ENCODE measurements at regions not wholly inside any gene's neighbourhood (a gene's known extent, or its start where the extent isn't known, plus 50 kb on each side); places are given as distances from the start of the nearest gene placed in this dataset.

- DNase-seq (ENCODE audit: low spot score in 2 of 2), result no peak
- no peak overlapping the region for H3K4me3 ChIP-seq
- H3K27me3 ChIP-seq, result no peaks in the 10 kb centered on the region
- H3K36me3 ChIP-seq, result no peaks in the 10 kb centered on the region
- H3K4me1 ChIP-seq, result no peaks in the 10 kb centered on the region
- no peaks in the 10 kb centered on the region for H3K9me3 ChIP-seq
- TF ChIP-seq, protein P1, sequence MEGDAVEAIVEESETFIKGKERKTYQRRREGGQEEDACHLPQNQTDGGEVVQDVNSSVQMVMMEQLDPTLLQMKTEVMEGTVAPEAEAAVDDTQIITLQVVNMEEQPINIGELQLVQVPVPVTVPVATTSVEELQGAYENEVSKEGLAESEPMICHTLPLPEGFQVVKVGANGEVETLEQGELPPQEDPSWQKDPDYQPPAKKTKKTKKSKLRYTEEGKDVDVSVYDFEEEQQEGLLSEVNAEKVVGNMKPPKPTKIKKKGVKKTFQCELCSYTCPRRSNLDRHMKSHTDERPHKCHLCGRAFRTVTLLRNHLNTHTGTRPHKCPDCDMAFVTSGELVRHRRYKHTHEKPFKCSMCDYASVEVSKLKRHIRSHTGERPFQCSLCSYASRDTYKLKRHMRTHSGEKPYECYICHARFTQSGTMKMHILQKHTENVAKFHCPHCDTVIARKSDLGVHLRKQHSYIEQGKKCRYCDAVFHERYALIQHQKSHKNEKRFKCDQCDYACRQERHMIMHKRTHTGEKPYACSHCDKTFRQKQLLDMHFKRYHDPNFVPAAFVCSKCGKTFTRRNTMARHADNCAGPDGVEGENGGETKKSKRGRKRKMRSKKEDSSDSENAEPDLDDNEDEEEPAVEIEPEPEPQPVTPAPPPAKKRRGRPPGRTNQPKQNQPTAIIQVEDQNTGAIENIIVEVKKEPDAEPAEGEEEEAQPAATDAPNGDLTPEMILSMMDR (IDR thresholded peaks at IDR 0.05), result no peak
- TF ChIP-seq POLR2A (IDR thresholded peaks at IDR 0.05), result no peak
- TF ChIP-seq POLR2AphosphoS5 (IDR thresholded peaks at IDR 0.05), result no peak
- intact Hi-C loops (cut with DNase I; ENCODE audit: low total_unique reads), result no loop called here
- H3K27ac ChIP-seq, result no peak overlapping the region
Observed at GRCh38 chr12:40473962-40474361, 218.3 kb upstream of the CNTN1 start.

DNA sequence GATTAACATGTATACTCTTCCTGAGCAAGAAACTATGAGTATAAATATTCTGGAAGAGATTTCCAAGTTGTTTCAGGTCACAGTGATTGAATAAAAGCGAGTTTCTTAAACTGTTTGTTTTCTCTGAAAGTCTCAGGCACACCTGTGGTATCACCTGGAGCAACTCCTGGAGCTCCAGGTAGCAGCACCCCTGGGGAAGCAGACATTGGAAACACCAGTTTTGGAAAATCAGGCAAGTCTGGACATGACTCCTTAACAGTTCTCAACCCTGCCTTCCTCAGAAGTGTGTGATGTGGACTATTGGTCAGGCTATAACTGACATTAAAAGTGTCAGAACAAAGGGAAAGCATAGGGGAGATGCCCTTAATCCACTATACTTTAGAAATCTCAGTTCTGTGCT, 217.6 kb upstream of the CNTN1 start:
- H3K4me1 ChIP-seq, result no peaks in the 10 kb centered on the region
- no peak overlapping the region for H3K4me3 ChIP-seq
- H3K27me3 ChIP-seq, result no peaks in the 10 kb centered on the region
- TF ChIP-seq, protein P1 (IDR thresholded peaks at IDR 0.05), result no peak
- no peak for TF ChIP-seq POLR2AphosphoS5 (IDR thresholded peaks at IDR 0.05)
- no peak for TF ChIP-seq POLR2A (IDR thresholded peaks at IDR 0.05)
- intact Hi-C loops (cut with DNase I; ENCODE audit: low total_unique reads), result no loop called here
- H3K27ac ChIP-seq, result no peak overlapping the region
- H3K36me3 ChIP-seq, result no peaks in the 10 kb centered on the region
- no peak for DNase-seq (ENCODE audit: low spot score in 2 of 2)
- H3K9me3 ChIP-seq, result no peaks in the 10 kb centered on the region

DNA sequence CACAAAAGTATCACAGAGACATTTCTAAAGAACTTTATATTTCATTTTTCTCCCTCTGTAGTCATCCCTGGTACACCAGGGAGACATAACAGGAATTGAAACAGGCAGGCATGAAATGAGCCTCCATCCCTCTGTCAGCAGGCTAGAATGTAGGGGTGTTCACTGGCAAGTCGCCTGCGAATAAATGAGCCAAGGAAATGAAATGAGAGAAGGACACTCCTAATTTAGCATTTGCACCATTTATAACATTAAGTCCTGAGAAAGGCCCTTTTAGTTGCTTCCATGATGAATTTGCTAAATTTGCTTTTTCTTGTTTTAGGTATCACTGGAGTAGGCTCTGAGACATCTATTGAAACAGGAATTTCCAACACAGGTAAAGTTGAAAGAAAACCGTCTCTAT, 192.4 kb upstream of the CNTN1 start:
- no peak for DNase-seq (ENCODE audit: low spot score in 2 of 2)
- no peaks in the 10 kb centered on the region for H3K27me3 ChIP-seq
- TF ChIP-seq, protein P1 (IDR thresholded peaks at IDR 0.05), result no peak
- no peak for TF ChIP-seq POLR2AphosphoS5 (IDR thresholded peaks at IDR 0.05)
- no peak for TF ChIP-seq POLR2A (IDR thresholded peaks at IDR 0.05)
- H3K9me3 ChIP-seq, result no peaks in the 10 kb centered on the region
- no peaks in the 10 kb centered on the region for H3K4me1 ChIP-seq
- no peak overlapping the region for H3K27ac ChIP-seq
- no peaks in the 10 kb centered on the region for H3K36me3 ChIP-seq
- H3K4me3 ChIP-seq, result no peak overlapping the region
- intact Hi-C loops (cut with DNase I; ENCODE audit: low total_unique reads), result no loop called here

- H3K27me3 ChIP-seq, result no peaks in the 10 kb centered on the region
- no peaks in the 10 kb centered on the region for H3K36me3 ChIP-seq
- TF ChIP-seq, protein P1 (IDR thresholded peaks at IDR 0.05), result no peak
- TF ChIP-seq POLR2AphosphoS5 (IDR thresholded peaks at IDR 0.05) (no peak), POLR2A (IDR thresholded peaks at IDR 0.05) (no peak)
- DNase-seq (ENCODE audit: low spot score in 2 of 2), result no peak
- H3K4me1 ChIP-seq, result no peaks in the 10 kb centered on the region
- no peaks in the 10 kb centered on the region for H3K9me3 ChIP-seq
- intact Hi-C loops (cut with DNase I; ENCODE audit: low total_unique reads), result no loop called here
- no peak overlapping the region for H3K4me3 ChIP-seq
- no peak overlapping the region for H3K27ac ChIP-seq
Observed at GRCh38 chr12:40502322-40502721, 189.9 kb upstream of the CNTN1 start.

DNA sequence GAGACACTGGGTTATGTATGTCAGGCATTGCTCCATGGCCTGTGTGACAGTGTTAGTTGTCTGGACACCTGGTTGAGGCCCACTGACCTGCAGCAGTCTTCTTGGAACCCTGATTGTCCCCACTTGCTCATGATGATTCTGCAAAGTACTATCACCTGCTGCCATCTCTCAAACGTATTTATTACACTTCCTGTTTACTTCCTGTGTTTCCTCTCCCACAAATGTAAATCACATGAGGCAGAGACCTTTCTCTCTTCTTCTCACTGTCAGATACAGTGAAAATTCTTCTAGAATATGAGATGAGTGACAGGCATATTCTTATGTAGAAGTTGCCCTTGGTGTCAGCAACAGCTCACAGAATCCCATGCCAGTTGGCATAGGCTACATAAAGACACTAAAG, 186.9 kb upstream of the CNTN1 start:
- Histone ChIP-seq H3K4me1 (no peaks in the 10 kb centered on the region), H3K36me3 (no peaks in the 10 kb centered on the region), H3K27ac (no peak overlapping the region), H3K27me3 (no peaks in the 10 kb centered on the region), H3K4me3 (no peak overlapping the region), H3K9me3 (no peaks in the 10 kb centered on the region)
- TF ChIP-seq, protein P1 (IDR thresholded peaks at IDR 0.05), result no peak
- TF ChIP-seq POLR2AphosphoS5 (IDR thresholded peaks at IDR 0.05) (no peak), POLR2A (IDR thresholded peaks at IDR 0.05) (no peak)
- no peak for DNase-seq (ENCODE audit: low spot score in 2 of 2)
- intact Hi-C loops (cut with DNase I; ENCODE audit: low total_unique reads), result no loop called here

Data from breast epithelium (tissue), 4 donors.